NB4 (cell line): ENCODE measurements at regions not wholly inside any gene's neighbourhood (a gene's known extent, or its start where the extent isn't known, plus 50 kb on each side); places are given as distances from the start of the nearest gene placed in this dataset.
"Not testable (repeated sequence)": the region's sequence is repeated elsewhere in the genome, so short reads cannot be mapped to it uniquely, and the experiment has no call there.

Experiments
- MYC ChIP-seq: IDR thresholded peaks from 2 replicates; pipeline ENCODE4 v1.6.1; 2011; ENCODE audit warnings: low read depth, low read length
- POLR2A ChIP-seq: IDR thresholded peaks from 2 replicates; pipeline ENCODE4 v1.6.1; 2011; ENCODE audit warnings: mild to moderate bottlenecking; ENCODE audit not compliant: insufficient read length; ENCODE audit errors: extremely low read depth
- TF ChIP-seq, protein P1 (sequence below): IDR thresholded peaks from one replicate; pipeline ENCODE4 v1.5.1; 2012; ENCODE audit warnings: low read depth, low read length
- TF ChIP-seq, protein P2 (sequence below): IDR thresholded peaks from 2 replicates; pipeline ENCODE4 v1.6.1; 2011; ENCODE audit warnings: low read depth, low read length

DNA sequence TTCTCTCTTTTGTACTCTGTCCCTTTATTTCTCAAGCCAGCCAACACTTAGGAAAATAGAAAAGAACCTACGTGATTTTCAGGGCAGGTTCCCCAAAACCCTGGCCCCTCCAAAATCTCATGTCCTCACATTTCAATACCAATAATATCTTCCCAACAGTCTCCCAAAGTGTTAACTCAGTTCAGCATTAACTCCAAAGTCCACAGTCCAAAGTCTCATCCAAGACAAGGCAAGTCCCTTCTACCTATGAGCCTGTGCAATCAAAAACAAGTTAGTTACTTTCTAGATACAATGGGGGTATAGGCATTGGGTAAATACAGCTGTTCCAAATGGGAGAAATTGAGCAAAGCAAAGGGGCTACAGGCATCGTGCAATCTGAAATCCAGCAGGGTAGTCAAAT, 64.9 kb upstream of the ANO5 start:
- TF ChIP-seq POLR2A, MYC: not testable (repeated sequence)
- TF ChIP-seq, protein P1, sequence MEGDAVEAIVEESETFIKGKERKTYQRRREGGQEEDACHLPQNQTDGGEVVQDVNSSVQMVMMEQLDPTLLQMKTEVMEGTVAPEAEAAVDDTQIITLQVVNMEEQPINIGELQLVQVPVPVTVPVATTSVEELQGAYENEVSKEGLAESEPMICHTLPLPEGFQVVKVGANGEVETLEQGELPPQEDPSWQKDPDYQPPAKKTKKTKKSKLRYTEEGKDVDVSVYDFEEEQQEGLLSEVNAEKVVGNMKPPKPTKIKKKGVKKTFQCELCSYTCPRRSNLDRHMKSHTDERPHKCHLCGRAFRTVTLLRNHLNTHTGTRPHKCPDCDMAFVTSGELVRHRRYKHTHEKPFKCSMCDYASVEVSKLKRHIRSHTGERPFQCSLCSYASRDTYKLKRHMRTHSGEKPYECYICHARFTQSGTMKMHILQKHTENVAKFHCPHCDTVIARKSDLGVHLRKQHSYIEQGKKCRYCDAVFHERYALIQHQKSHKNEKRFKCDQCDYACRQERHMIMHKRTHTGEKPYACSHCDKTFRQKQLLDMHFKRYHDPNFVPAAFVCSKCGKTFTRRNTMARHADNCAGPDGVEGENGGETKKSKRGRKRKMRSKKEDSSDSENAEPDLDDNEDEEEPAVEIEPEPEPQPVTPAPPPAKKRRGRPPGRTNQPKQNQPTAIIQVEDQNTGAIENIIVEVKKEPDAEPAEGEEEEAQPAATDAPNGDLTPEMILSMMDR: not testable (repeated sequence)
- TF ChIP-seq, protein P2, sequence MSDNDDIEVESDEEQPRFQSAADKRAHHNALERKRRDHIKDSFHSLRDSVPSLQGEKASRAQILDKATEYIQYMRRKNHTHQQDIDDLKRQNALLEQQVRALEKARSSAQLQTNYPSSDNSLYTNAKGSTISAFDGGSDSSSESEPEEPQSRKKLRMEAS: not testable (repeated sequence)
